ENCODE measurements at regions not wholly inside any gene's neighbourhood (a gene's known extent, or its start where the extent isn't known, plus 50 kb on each side); places are given as distances from the start of the nearest gene placed in this dataset.
"Not testable (repeated sequence)": the region's sequence is repeated elsewhere in the genome, so short reads cannot be mapped to it uniquely, and the experiment has no call there.

- no peak overlapping the region for H3K27ac ChIP-seq (ENCODE audit: low read depth, low read length)
- H3K4me3 ChIP-seq (ENCODE audit: low read depth, low read length): no peak overlapping the region
- H3K79me2 ChIP-seq (ENCODE audit: control insufficient read depth, insufficient read depth, low read length, unreplicated experiment): no peaks in the 10 kb centered on the region
Measured at GRCh38 chr1:73860421-73860950, 337.5 kb downstream of the LRRIQ3 start.

GRCh38 chr1:73859227-73859626, 338.7 kb downstream of the LRRIQ3 start:
- H3K79me2 ChIP-seq (ENCODE audit: control insufficient read depth, insufficient read depth, low read length, unreplicated experiment): no peaks in the 10 kb centered on the region
- no peak overlapping the region for H3K27ac ChIP-seq (ENCODE audit: low read depth, low read length)
- no peak overlapping the region for H3K4me3 ChIP-seq (ENCODE audit: low read depth, low read length)
- no peaks in the 10 kb centered on the region for H3K36me3 ChIP-seq (ENCODE audit: insufficient read depth, low read length)
- H2AFZ ChIP-seq (ENCODE audit: low read length, unreplicated experiment): no peak overlapping the region
- H3K27me3 ChIP-seq (ENCODE audit: insufficient read depth, low read length): 0 out of 2 replicates have a peak, but pooled peaks cover 4% of the 10 kb centered on the region
- H3K4me1 ChIP-seq (ENCODE audit: control insufficient read depth, insufficient read depth, low read length, unreplicated experiment): no peaks in the 10 kb centered on the region

More at GRCh38 chr1:73860421-73860950, 337.5 kb downstream of the LRRIQ3 start:
- Histone ChIP-seq H3K4me1 (ENCODE audit: control insufficient read depth, insufficient read depth, low read length, unreplicated experiment) (no peaks in the 10 kb centered on the region), H3K36me3 (ENCODE audit: insufficient read depth, low read length) (no peaks in the 10 kb centered on the region), H2AFZ (ENCODE audit: low read length, unreplicated experiment) (no peak overlapping the region), H3K27me3 (ENCODE audit: insufficient read depth, low read length) (0 out of 2 replicates have a peak, but pooled peaks cover 4% of the 10 kb centered on the region)

- no peak overlapping the region for H3K27ac ChIP-seq (ENCODE audit: low read depth, low read length)
- peaks cover 10% of the 10 kb centered on the region; the same call in 1 of the 2 replicates for H3K27me3 ChIP-seq (ENCODE audit: insufficient read depth, low read length)
- no peaks in the 10 kb centered on the region for H3K4me1 ChIP-seq (ENCODE audit: control insufficient read depth, insufficient read depth, low read length, unreplicated experiment)
- no peaks in the 10 kb centered on the region for H3K36me3 ChIP-seq (ENCODE audit: insufficient read depth, low read length)
- no peaks in the 10 kb centered on the region for H3K79me2 ChIP-seq (ENCODE audit: control insufficient read depth, insufficient read depth, low read length, unreplicated experiment)
- H3K4me3 ChIP-seq (ENCODE audit: low read depth, low read length): no peak overlapping the region
- H2AFZ ChIP-seq (ENCODE audit: low read length, unreplicated experiment): no peak overlapping the region
Measured at GRCh38 chr1:73854527-73854926, 343.4 kb downstream of the LRRIQ3 start.

GRCh38 chr1:73842436-73842835, 355.5 kb downstream of the LRRIQ3 start:
- Histone ChIP-seq H3K4me3 (ENCODE audit: low read depth, low read length) (no peak overlapping the region), H3K36me3 (ENCODE audit: insufficient read depth, low read length) (no peaks in the 10 kb centered on the region), H3K79me2 (ENCODE audit: control insufficient read depth, insufficient read depth, low read length, unreplicated experiment) (no peaks in the 10 kb centered on the region), H2AFZ (ENCODE audit: low read length, unreplicated experiment) (no peak overlapping the region), H3K27ac (ENCODE audit: low read depth, low read length) (no peak overlapping the region), H3K4me1 (ENCODE audit: control insufficient read depth, insufficient read depth, low read length, unreplicated experiment) (no peaks in the 10 kb centered on the region), H3K27me3 (ENCODE audit: insufficient read depth, low read length) (no peaks in the 10 kb centered on the region)

- Histone ChIP-seq H3K27ac (ENCODE audit: low read depth, low read length) (no peak overlapping the region), H3K36me3 (ENCODE audit: insufficient read depth, low read length) (no peaks in the 10 kb centered on the region), H3K79me2 (ENCODE audit: control insufficient read depth, insufficient read depth, low read length, unreplicated experiment) (no peaks in the 10 kb centered on the region)
Measured at GRCh38 chr1:73839922-73840321, 358.1 kb downstream of the LRRIQ3 start.

GRCh38 chr1:73832276-73833181, 365.4 kb downstream of the LRRIQ3 start:
- Histone ChIP-seq H3K27me3 (ENCODE audit: insufficient read depth, low read length) (no peaks in the 10 kb centered on the region), H2AFZ (ENCODE audit: low read length, unreplicated experiment) (no peak overlapping the region), H3K4me3 (ENCODE audit: low read depth, low read length) (no peak overlapping the region), H3K27ac (ENCODE audit: low read depth, low read length) (no peak overlapping the region), H3K4me1 (ENCODE audit: control insufficient read depth, insufficient read depth, low read length, unreplicated experiment) (no peaks in the 10 kb centered on the region), H3K36me3 (ENCODE audit: insufficient read depth, low read length) (no peaks in the 10 kb centered on the region), H3K79me2 (ENCODE audit: control insufficient read depth, insufficient read depth, low read length, unreplicated experiment) (no peaks in the 10 kb centered on the region)

More at GRCh38 chr1:73839922-73840321, 358.1 kb downstream of the LRRIQ3 start:
- H3K4me3 ChIP-seq (ENCODE audit: low read depth, low read length): no peak overlapping the region
- no peak overlapping the region for H2AFZ ChIP-seq (ENCODE audit: low read length, unreplicated experiment)
- H3K4me1 ChIP-seq (ENCODE audit: control insufficient read depth, insufficient read depth, low read length, unreplicated experiment): no peaks in the 10 kb centered on the region
- H3K27me3 ChIP-seq (ENCODE audit: insufficient read depth, low read length): no peaks in the 10 kb centered on the region

GRCh38 chr1:73827283-73827682, 370.7 kb downstream of the LRRIQ3 start:
- not testable (repeated sequence) for H3K36me3 ChIP-seq (ENCODE audit: insufficient read depth, low read length); H3K79me2 ChIP-seq (ENCODE audit: control insufficient read depth, insufficient read depth, low read length, unreplicated experiment); H3K27me3 ChIP-seq (ENCODE audit: insufficient read depth, low read length)

GRCh38 chr1:73824065-73824464, 373.9 kb downstream of the LRRIQ3 start:
- Histone ChIP-seq H2AFZ (ENCODE audit: low read length, unreplicated experiment) (no peak overlapping the region), H3K27me3 (ENCODE audit: insufficient read depth, low read length) (no peaks in the 10 kb centered on the region), H3K27ac (ENCODE audit: low read depth, low read length) (no peak overlapping the region), H3K36me3 (ENCODE audit: insufficient read depth, low read length) (no peaks in the 10 kb centered on the region), H3K4me1 (ENCODE audit: control insufficient read depth, insufficient read depth, low read length, unreplicated experiment) (no peaks in the 10 kb centered on the region), H3K4me3 (ENCODE audit: low read depth, low read length) (no peak overlapping the region), H3K79me2 (ENCODE audit: control insufficient read depth, insufficient read depth, low read length, unreplicated experiment) (no peaks in the 10 kb centered on the region)

More at GRCh38 chr1:73827283-73827682, 370.7 kb downstream of the LRRIQ3 start:
- H3K4me1 ChIP-seq (ENCODE audit: control insufficient read depth, insufficient read depth, low read length, unreplicated experiment); H2AFZ ChIP-seq (ENCODE audit: low read length, unreplicated experiment); H3K4me3 ChIP-seq (ENCODE audit: low read depth, low read length); H3K27ac ChIP-seq (ENCODE audit: low read depth, low read length): not testable (repeated sequence)

GRCh38 chr1:73821520-73821919, 376.5 kb downstream of the LRRIQ3 start:
- no peak overlapping the region for H2AFZ ChIP-seq (ENCODE audit: low read length, unreplicated experiment)
- no peaks in the 10 kb centered on the region for H3K27me3 ChIP-seq (ENCODE audit: insufficient read depth, low read length)
- no peak overlapping the region for H3K27ac ChIP-seq (ENCODE audit: low read depth, low read length)
- H3K36me3 ChIP-seq (ENCODE audit: insufficient read depth, low read length): no peaks in the 10 kb centered on the region
- H3K79me2 ChIP-seq (ENCODE audit: control insufficient read depth, insufficient read depth, low read length, unreplicated experiment): no peaks in the 10 kb centered on the region
- H3K4me3 ChIP-seq (ENCODE audit: low read depth, low read length): no peak overlapping the region
- H3K4me1 ChIP-seq (ENCODE audit: control insufficient read depth, insufficient read depth, low read length, unreplicated experiment): no peaks in the 10 kb centered on the region

GRCh38 chr1:73820843-73821242, 377.1 kb downstream of the LRRIQ3 start:
- Histone ChIP-seq H3K4me1 (ENCODE audit: control insufficient read depth, insufficient read depth, low read length, unreplicated experiment) (no peaks in the 10 kb centered on the region), H3K27me3 (ENCODE audit: insufficient read depth, low read length) (no peaks in the 10 kb centered on the region), H3K79me2 (ENCODE audit: control insufficient read depth, insufficient read depth, low read length, unreplicated experiment) (no peaks in the 10 kb centered on the region), H3K4me3 (ENCODE audit: low read depth, low read length) (no peak overlapping the region), H3K27ac (ENCODE audit: low read depth, low read length) (no peak overlapping the region), H2AFZ (ENCODE audit: low read length, unreplicated experiment) (no peak overlapping the region), H3K36me3 (ENCODE audit: insufficient read depth, low read length) (no peaks in the 10 kb centered on the region)

- Histone ChIP-seq H2AFZ (ENCODE audit: low read length, unreplicated experiment) (no peak overlapping the region), H3K4me1 (ENCODE audit: control insufficient read depth, insufficient read depth, low read length, unreplicated experiment) (no peaks in the 10 kb centered on the region), H3K27ac (ENCODE audit: low read depth, low read length) (no peak overlapping the region), H3K27me3 (ENCODE audit: insufficient read depth, low read length) (no peaks in the 10 kb centered on the region), H3K79me2 (ENCODE audit: control insufficient read depth, insufficient read depth, low read length, unreplicated experiment) (no peaks in the 10 kb centered on the region), H3K36me3 (ENCODE audit: insufficient read depth, low read length) (no peaks in the 10 kb centered on the region), H3K4me3 (ENCODE audit: low read depth, low read length) (no peak overlapping the region)
Measured at GRCh38 chr1:73813716-73814115, 384.3 kb downstream of the LRRIQ3 start.

Data from ACC112 (cell line).